Suprapubic skin (tissue), 4 donors: ENCODE measurements at regions not wholly inside any gene's neighbourhood (a gene's known extent, or its start where the extent isn't known, plus 50 kb on each side); places are given as distances from the start of the nearest gene placed in this dataset.

Experiments
- DNase-seq, 2 donors: peaks; one replicate each; pipeline ENCODE4 v3.0.0-alpha.2; 2019; ENCODE audit warnings: low spot score in 2 of 2
- H3K27ac ChIP-seq: fragments of 200-600 bp; sonication (generic); one replicate; pipeline ENCODE4 v1.5.1; 2019
- H3K27me3 ChIP-seq: fragments of 200-600 bp; sonication (generic); one replicate; pipeline ENCODE4 v1.5.1; 2019
- H3K36me3 ChIP-seq: fragments of 200-600 bp; sonication (generic); one replicate; pipeline ENCODE4 v1.5.1; 2019
- H3K4me1 ChIP-seq: fragments of 200-600 bp; sonication (generic); one replicate; pipeline ENCODE4 v1.5.1; 2019
- H3K4me3 ChIP-seq: fragments of 200-600 bp; sonication (generic); one replicate; pipeline ENCODE4 v1.5.1; 2019; ENCODE audit warnings: mild to moderate bottlenecking
- H3K9me3 ChIP-seq: fragments of 200-600 bp; sonication (generic); one replicate; pipeline ENCODE4 v1.5.1; 2019
- CTCF ChIP-seq, 2 donors: fragments of 200-600 bp in 1 of 2; fragments of 450-650 bp in 1 of 2; sonication (generic) in 1 of 2; IDR thresholded peaks; one replicate each; pipeline ENCODE4 v1.5.1; 2016 to 2019; ENCODE audit warnings: antibody characterized with exemption in 2 of 2, mild to moderate bottlenecking in 1 of 2, moderate library complexity in 1 of 2
- EP300 ChIP-seq: sonication (generic); formaldehyde crosslinking; IDR thresholded peaks from one replicate; pipeline ENCODE4 v1.6.1; 2017; ENCODE audit warnings: antibody characterized with exemption
- POLR2A ChIP-seq, 2 donors: fragments of 450-650 bp; IDR thresholded peaks; one replicate each; pipeline ENCODE4 v1.6.1; 2017; ENCODE audit warnings: antibody characterized with exemption in 2 of 2, mild to moderate bottlenecking in 2 of 2, moderate library complexity in 2 of 2
- POLR2AphosphoS5 ChIP-seq, 3 donors: sonication (generic); formaldehyde crosslinking; IDR thresholded peaks; one replicate each; pipeline ENCODE4 v1.6.1; 2017; ENCODE audit warnings: antibody characterized with exemption in 3 of 3
- WGBS: methylation state at CpG from one replicate; pipeline ENCODE4 v1.1.5; 2018; 5-methylcytosine and 5-hydroxymethylcytosine counted together

- H3K36me3 ChIP-seq = no peaks in the 10 kb centered on the region
These were observed 645.4 kb upstream of the MIR17HG start for GRCh38 chr13:90702050-90702449.

GRCh38 chr13:90706631-90707030, 640.9 kb upstream of the MIR17HG start:
- Histone ChIP-seq H3K4me1 (no peaks in the 10 kb centered on the region), H3K27ac (no peak overlapping the region), H3K27me3 (no peaks in the 10 kb centered on the region), H3K4me3 (no peak overlapping the region), H3K36me3 (no peaks in the 10 kb centered on the region), H3K9me3 (peaks cover 3% of the 10 kb centered on the region)
- no peak for DNase-seq
- 76% methylated on average over 4 of the region's 4 CpGs for WGBS
- TF ChIP-seq POLR2AphosphoS5 (IDR thresholded peaks at IDR 0.05) = no peak
- no peak for TF ChIP-seq CTCF (IDR thresholded peaks at IDR 0.05)
- TF ChIP-seq POLR2A (IDR thresholded peaks at IDR 0.05) = no peak
- no peak for TF ChIP-seq EP300

More at GRCh38 chr13:90702050-90702449, 645.4 kb upstream of the MIR17HG start:
- Histone ChIP-seq H3K27ac (no peak overlapping the region), H3K4me1 (no peaks in the 10 kb centered on the region), H3K27me3 (no peaks in the 10 kb centered on the region), H3K4me3 (no peak overlapping the region), H3K9me3 (no peaks in the 10 kb centered on the region)
- TF ChIP-seq EP300 = no peak
- TF ChIP-seq CTCF (IDR thresholded peaks at IDR 0.05) = no peak
- WGBS = 80% methylated on average over 5 of the region's 5 CpGs
- no peak for DNase-seq

- Histone ChIP-seq H3K4me3 (no peak overlapping the region), H3K9me3 (peaks cover 3% of the 10 kb centered on the region), H3K4me1 (no peaks in the 10 kb centered on the region), H3K27ac (no peak overlapping the region), H3K36me3 (no peaks in the 10 kb centered on the region), H3K27me3 (no peaks in the 10 kb centered on the region)
- no peak for DNase-seq
- TF ChIP-seq POLR2AphosphoS5 (IDR thresholded peaks at IDR 0.05) (no peak), POLR2A (IDR thresholded peaks at IDR 0.05) (no peak), EP300 (no peak), CTCF (IDR thresholded peaks at IDR 0.05) (no peak)
- 89% methylated on average over 1 of the region's 1 CpG for WGBS
These were observed 639.4 kb upstream of the MIR17HG start for GRCh38 chr13:90708128-90708527.

- no peaks in the 10 kb centered on the region for H3K4me1 ChIP-seq
- DNase-seq = no peak
- no peak overlapping the region for H3K27ac ChIP-seq
- H3K4me3 ChIP-seq = no peak overlapping the region
- no peak for TF ChIP-seq POLR2A (IDR thresholded peaks at IDR 0.05)
- TF ChIP-seq CTCF (IDR thresholded peaks at IDR 0.05) = no peak
- no peak for TF ChIP-seq EP300
- no peak for TF ChIP-seq POLR2AphosphoS5 (IDR thresholded peaks at IDR 0.05)
- no peaks in the 10 kb centered on the region for H3K27me3 ChIP-seq
- no peaks in the 10 kb centered on the region for H3K36me3 ChIP-seq
- H3K9me3 ChIP-seq = peaks cover 3% of the 10 kb centered on the region
- 94% methylated on average over 1 of the region's 1 CpG for WGBS
These were observed 638.2 kb upstream of the MIR17HG start for GRCh38 chr13:90709319-90709718.

- 83% methylated on average over 5 of the region's 5 CpGs for WGBS
- TF ChIP-seq CTCF (IDR thresholded peaks at IDR 0.05) = no peak
- no peak for TF ChIP-seq POLR2A (IDR thresholded peaks at IDR 0.05)
- no peak for TF ChIP-seq EP300
- no peak for TF ChIP-seq POLR2AphosphoS5 (IDR thresholded peaks at IDR 0.05)
- no peaks in the 10 kb centered on the region for H3K27me3 ChIP-seq
These were observed 637.2 kb upstream of the MIR17HG start for GRCh38 chr13:90710164-90710759.

More at GRCh38 chr13:90710164-90710759, 637.2 kb upstream of the MIR17HG start:
- Histone ChIP-seq H3K36me3 (no peaks in the 10 kb centered on the region), H3K4me3 (no peak overlapping the region), H3K27ac (no peak overlapping the region), H3K4me1 (no peaks in the 10 kb centered on the region), H3K9me3 (peaks cover 3% of the 10 kb centered on the region)
- DNase-seq = no peak
